ENCODE measurements at regions not wholly inside any gene's neighbourhood (a gene's known extent, or its start where the extent isn't known, plus 50 kb on each side); places are given as distances from the start of the nearest gene placed in this dataset.
"Not testable (repeated sequence)": the region's sequence is repeated elsewhere in the genome, so short reads cannot be mapped to it uniquely, and the experiment has no call there.

- no peak for DNase-seq (ENCODE audit: low spot score)
These were observed 1358.8 kb upstream of the TMEM132C start for GRCh38 chr12:126907900-126908764.

- no peak for DNase-seq (ENCODE audit: low spot score)
These were observed 1358.2 kb upstream of the TMEM132C start for GRCh38 chr12:126908765-126909142.

GRCh38 chr12:126910570-126910969 is 1356.4 kb upstream of the TMEM132C start:
- no peak for DNase-seq (ENCODE audit: low spot score)

DNA sequence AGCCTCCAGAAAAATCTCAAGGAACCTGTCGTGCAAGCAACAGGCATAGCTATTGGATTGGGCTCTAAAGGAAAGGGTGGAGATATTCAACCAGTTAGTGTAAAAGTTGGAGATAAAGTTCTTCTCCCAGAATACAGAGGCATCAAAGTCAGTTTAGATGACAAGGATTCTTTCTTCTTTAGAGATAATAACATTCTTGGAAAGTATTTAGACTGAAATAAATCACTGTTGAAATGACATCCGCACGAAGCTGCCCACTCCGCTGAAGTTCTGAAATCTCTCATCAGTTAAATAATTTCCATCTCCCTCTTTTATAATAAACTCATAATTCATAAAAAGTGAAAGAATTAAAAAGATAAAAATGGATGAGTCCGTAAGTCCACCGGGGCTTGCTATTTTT is 1354.9 kb upstream of the TMEM132C start:
- DNase-seq (ENCODE audit: low spot score) = no peak

DNA sequence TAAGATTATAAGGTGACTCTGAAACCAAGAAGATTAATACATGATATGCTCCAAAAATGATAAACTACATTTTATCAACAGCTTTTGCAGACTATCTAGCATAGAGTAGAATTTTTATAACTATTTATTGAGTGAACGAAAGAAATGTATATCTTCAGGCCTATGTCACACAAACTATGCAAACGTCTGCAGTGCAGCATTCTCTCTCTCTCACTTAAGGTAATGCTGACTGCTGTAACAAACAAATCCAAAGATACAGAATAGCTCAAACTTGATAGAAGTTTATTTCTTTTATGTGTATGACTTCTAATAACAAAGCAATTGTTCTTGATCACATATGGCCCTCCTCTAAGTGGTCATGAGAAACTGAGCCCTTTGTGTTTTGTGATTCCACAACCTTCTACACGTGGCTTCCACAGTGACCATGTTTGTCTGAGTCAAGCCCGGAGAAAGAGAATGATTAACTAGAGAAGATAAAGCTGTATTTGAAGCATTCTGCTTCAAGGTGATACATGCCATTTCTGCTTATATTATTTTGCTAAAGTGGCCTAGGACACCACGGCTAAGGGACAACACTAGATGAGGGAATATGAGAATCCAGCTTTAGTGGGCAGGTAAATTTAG is 1352.7 kb upstream of the TMEM132C start:
- DNase-seq (ENCODE audit: low spot score) = no peak

DNA sequence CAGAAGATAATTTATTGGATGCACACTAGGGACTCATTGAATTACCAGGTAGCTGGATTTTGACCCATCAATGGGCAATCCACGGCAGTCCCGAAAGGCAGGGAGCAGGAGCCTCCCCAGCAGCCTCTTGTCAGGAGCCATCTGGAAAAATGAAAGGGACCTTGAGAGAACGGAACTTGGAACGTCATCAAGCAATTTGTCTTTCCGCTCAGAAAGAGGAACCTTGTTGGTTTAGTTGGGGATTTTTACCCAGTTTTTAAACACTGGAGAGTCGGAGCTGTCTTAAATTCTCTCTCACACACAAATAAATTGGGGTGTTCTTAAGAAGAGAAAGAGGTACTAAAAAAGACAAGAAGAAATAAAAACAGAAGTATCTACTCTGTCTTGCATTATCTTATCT is 1351.7 kb upstream of the TMEM132C start:
- DNase-seq (ENCODE audit: low spot score) = no peak

GRCh38 chr12:126926023-126926594 is 1340.9 kb upstream of the TMEM132C start:
- no peak for DNase-seq (ENCODE audit: low spot score)

DNA sequence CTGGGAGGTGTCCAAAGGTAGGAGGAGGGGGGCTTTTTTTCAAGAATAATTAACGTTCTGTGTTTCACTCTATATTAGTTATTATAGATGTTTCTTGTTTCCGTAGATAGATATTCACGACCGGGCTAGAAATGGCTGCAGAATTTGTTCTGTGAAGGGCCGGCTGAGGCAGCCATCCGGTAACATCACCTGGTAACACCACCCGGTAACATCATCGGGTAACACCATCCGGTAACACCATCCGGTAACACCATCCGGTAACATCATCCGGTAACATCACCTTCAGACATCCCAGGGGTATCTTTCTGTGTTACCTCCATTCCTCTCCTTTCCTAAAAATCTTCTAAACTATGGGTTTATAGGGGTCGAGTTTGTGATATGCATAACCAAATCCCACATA is 1336.7 kb upstream of the TMEM132C start:
- no peak for DNase-seq (ENCODE audit: low spot score)

GRCh38 chr12:126932156-126932555 is 1334.8 kb upstream of the TMEM132C start:
- no peak for DNase-seq (ENCODE audit: low spot score)

GRCh38 chr12:126935435-126935834 is 1331.5 kb upstream of the TMEM132C start:
- DNase-seq (ENCODE audit: low spot score) = no peak

- no peak for DNase-seq (ENCODE audit: low spot score)
These were observed 1330.7 kb upstream of the TMEM132C start for GRCh38 chr12:126936181-126936851.

- no peak for DNase-seq (ENCODE audit: low spot score)
These were observed 1329.5 kb upstream of the TMEM132C start for GRCh38 chr12:126937431-126937830.

DNA sequence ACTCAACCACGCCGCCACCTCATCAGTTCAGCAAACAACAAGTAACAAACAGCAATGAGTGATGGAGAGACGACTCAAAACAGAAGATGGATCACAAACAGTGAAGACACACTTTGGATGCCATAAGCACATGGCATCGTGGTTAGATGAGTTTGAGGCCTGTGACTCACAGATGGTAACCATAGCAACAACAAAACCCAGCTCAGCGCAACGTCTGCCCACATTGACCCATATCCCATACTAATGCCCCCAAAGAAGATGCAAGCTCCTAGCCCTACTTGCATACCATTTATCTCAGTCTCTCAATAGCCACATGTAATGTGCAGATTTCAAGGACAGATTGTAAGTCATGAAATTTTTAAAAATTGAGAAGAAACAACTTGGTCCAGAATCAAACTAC is 1322.3 kb upstream of the TMEM132C start:
- no peak for DNase-seq (ENCODE audit: low spot score)

- not testable (repeated sequence) for DNase-seq (ENCODE audit: low spot score)
These were observed 1320.0 kb upstream of the TMEM132C start for GRCh38 chr12:126946958-126947357.

- DNase-seq (ENCODE audit: low spot score) = no peak
These were observed 1317.4 kb upstream of the TMEM132C start for GRCh38 chr12:126949558-126949957.

DNA sequence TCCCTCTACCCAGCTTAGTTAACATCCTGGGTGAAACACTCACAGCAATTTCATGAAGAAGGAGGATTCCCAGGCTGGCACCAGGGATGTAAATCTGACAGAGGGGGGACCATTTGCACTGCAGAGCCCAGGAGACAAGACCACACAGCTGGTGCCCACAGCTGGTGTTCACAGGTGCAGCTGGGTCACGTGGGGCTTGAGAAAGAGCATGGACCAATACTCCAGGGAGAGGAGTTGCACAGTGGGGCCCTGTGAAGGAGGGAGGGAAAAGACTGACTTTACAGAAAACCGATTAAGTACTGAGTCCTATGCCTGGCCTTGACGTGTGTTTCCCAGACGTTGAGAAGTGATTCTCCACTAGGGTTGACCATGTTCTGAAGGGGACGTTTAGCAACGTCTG is 1316.7 kb upstream of the TMEM132C start:
- no peak for DNase-seq (ENCODE audit: low spot score)

- DNase-seq (ENCODE audit: low spot score) = no peak
These were observed 1314.6 kb upstream of the TMEM132C start for GRCh38 chr12:126952096-126953007.

DNA sequence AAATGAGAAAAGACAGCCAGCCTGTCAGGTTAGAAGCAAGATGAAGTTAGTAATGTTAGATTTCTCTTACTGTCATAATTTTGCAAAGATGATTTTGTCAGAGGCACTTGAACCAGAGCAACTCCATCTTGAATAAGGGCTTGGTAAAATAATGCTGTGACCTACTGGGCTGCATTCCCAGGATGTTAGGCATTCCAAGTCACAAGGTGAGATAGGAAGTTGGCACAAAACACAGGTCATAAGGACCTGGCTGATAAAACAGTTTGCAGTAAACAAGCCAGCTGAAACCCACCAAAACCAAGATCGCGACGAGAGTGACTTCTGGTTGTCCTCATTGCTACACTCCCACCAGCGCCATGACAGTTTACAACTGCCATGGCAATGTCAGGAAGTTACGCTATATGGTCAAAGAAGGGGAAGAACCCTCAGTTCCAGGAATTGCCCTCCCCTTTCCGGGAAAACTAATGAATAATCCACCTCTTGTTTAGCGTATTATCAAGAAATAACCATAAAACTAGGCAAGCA is 1313.5 kb upstream of the TMEM132C start:
- DNase-seq (ENCODE audit: low spot score) = no peak

DNA sequence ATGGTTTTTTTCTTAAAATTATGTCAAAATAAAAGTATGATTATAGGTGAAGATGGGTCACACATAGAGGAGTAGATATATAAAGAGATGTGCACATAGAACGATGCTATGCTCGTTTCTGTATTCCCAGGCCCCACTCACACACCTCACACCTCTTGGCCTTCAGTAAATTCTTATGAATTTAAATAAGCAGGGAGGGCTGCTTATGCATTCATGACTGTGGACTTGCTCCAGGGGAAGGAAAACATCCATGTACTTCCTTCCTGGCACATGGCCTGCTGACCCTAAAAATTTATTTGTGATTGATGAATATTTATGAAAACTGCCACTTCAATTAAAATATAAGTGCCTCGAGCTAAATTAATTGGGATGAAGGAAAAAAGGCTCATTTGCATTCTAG is 1306.7 kb upstream of the TMEM132C start:
- DNase-seq (ENCODE audit: low spot score) = no peak

DNA sequence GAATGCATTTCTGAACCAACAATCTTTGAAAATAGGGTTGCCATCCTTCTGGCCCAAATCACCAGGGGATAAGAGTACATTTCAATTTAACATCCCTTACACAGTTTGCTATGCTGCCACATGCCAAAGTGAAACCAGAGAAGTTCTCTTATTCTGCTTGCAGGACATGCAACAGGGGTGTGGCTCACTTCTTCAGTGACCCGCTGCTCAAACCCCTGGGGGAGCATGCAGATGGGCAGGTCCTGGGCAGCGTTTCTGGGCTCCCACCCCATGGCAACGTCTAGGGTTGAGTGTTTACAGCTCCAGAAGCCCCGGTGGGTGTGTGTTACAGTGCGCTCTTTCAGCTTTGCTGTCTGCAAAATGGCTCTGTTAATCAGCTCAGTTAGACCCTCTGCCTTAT is 1306.3 kb upstream of the TMEM132C start:
- DNase-seq (ENCODE audit: low spot score) = no peak

DNA sequence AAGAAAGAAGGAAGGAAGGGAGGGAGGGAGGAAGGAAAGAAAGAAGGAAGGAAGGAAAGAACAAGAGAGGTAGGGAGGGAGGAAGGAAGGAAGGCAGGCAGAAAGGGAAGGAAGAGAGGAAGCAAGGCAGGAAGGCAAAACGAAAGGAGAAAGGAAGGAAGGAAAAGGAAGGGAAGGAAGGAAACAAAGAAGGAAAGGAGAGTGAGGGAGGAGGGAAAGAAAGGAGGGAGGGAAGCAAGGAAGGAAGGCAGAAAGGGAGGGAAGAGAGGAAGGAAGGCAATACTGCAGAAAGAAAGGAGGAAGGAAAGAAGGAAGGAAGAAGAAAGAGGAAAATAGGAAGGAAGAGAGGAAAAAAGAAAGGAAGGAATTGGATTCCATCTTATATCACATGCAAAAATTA is 1303.1 kb upstream of the TMEM132C start:
- no peak for DNase-seq (ENCODE audit: low spot score)
